ENCODE measurements at regions not wholly inside any gene's neighbourhood (a gene's known extent, or its start where the extent isn't known, plus 50 kb on each side); places are given as distances from the start of the nearest gene placed in this dataset.

DNA sequence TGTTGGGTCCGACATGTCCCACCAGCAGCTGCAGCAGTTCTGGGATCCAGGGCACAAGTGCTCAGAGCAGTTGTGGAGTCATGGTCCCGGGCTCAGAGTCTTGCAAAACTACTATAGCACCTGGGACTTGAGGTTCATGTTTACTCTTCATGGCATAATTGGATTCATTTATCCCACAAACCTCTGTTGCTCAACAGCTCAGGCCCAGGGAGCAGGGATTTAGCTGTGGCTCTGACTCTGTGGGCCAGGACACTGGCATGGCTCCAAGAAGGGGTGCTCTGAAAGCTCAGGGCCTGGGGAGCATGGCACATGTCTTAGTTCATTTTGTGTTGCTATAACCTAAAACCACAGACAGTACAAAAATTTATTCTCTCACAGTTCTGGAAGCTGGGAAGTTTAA, 626.7 kb upstream of the ADGRL2 start:
- TF ChIP-seq, protein P1, sequence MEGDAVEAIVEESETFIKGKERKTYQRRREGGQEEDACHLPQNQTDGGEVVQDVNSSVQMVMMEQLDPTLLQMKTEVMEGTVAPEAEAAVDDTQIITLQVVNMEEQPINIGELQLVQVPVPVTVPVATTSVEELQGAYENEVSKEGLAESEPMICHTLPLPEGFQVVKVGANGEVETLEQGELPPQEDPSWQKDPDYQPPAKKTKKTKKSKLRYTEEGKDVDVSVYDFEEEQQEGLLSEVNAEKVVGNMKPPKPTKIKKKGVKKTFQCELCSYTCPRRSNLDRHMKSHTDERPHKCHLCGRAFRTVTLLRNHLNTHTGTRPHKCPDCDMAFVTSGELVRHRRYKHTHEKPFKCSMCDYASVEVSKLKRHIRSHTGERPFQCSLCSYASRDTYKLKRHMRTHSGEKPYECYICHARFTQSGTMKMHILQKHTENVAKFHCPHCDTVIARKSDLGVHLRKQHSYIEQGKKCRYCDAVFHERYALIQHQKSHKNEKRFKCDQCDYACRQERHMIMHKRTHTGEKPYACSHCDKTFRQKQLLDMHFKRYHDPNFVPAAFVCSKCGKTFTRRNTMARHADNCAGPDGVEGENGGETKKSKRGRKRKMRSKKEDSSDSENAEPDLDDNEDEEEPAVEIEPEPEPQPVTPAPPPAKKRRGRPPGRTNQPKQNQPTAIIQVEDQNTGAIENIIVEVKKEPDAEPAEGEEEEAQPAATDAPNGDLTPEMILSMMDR (IDR thresholded peaks at IDR 0.05), result no peak
- no peak for TF ChIP-seq POLR2A (IDR thresholded peaks at IDR 0.05)
